ENCODE measurements at regions not wholly inside any gene's neighbourhood (a gene's known extent, or its start where the extent isn't known, plus 50 kb on each side); places are given as distances from the start of the nearest gene placed in this dataset.

DNA sequence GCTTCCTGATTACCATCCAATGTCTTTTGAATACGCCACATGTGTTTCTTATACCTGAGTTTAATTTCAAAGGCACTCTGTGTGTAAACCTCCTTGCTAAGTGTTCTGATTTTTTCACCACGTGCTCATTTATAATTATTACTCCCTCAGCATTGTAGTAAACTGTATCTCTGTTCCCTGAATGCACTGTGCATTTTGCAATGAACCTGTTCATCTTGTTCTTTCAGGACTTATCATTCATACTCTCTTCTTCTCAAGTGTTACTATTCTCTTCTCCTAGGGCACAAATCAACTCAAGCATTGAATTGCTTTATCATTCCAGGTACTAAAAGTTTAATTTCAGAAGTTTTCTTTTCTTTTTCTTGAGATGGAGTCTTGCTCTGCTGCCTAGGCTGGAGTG lies 383.4 kb upstream of the TRIB2 start:
- Histone ChIP-seq H4K20me1 (ENCODE audit: insufficient read depth, low read length) (no peaks in the 10 kb centered on the region), H3K4me1 (ENCODE audit: insufficient read depth, low read length, poor library complexity, severe bottlenecking) (no peaks in the 10 kb centered on the region), H2AFZ (ENCODE audit: low read length) (no peak overlapping the region), H3K79me2 (ENCODE audit: insufficient read depth, low read depth, low read length) (no peaks in the 10 kb centered on the region), H3K27ac (ENCODE audit: low read depth, low read length, poor library complexity, severe bottlenecking) (no peak overlapping the region), H3K4me3 (ENCODE audit: low read depth, low read length, poor library complexity, severe bottlenecking) (no peak overlapping the region), H3K9me3 (ENCODE audit: low read length) (no peaks in the 10 kb centered on the region), H3K4me2 (ENCODE audit: low read length) (no peak overlapping the region), H3K36me3 (ENCODE audit: insufficient read depth, low read length) (no peaks in the 10 kb centered on the region), H3K9me2 (ENCODE audit: insufficient read depth, low read length) (no peaks in the 10 kb centered on the region)
- BruUV-seq (replicated peaks), result no TSS peak
- intact Hi-C loops (cut with micrococcal nuclease; ENCODE audit: unreplicated experiment), result no loop called here
- CTCF ChIA-PET (ENCODE audit: unreplicated experiment), result no interaction called here
- POLR2A ChIA-PET, result no interaction called here
- no peak for DNase-seq (ENCODE audit: low spot score)
- no peak for TF ChIP-seq EZH2phosphoT487 (IDR thresholded peaks at IDR 0.05; ENCODE audit: borderline replicate concordance, low read depth, low read length)

DNA sequence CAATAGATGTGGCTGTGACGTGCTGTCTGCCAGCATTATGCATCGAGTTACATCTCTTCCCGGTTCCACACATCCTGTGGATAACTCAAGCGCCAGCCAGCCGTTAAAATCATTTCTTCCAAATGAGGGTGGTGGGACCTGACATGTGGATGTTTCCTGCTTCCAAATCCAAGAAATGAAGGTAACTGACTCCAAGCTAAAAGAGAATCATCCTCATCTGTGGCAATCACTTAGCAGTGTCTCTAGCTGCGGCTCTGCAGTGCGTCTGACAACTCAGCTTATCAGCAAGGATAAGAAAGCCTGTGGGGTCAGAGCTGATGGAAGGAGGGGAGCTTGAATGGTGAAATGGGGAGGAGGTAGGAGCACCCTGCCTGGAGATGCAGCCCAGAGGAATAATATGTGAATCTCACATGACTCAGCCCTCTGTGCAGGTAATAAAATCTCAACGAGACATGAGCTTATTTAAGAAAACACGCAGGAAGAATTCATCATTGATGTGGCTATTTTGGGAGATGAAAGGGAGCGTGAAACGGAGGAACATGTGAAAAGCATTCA lies 382.2 kb upstream of the TRIB2 start:
- POLR2A ChIA-PET, result no interaction called here

DNA sequence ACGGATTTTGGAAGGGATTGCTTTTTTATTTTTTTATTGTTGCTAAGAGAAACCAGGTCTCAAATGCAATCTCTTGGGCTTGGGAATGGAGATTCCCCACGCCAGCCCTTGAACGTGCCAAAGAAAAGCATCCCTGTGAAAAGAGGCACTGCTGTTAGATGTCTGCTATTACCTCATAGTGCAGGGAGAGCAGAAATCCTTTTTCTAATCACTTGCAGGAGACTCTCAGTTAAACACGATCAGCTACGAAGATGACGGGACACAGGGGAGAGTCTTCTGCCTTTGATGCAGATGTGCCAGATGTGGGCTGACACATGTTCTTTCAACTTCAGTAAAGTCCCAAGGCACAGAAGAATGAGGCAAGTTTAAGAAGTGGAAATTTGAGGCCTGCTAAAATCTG lies 381.6 kb upstream of the TRIB2 start:
- Histone ChIP-seq H3K9me3 (ENCODE audit: low read length) (no peaks in the 10 kb centered on the region), H3K36me3 (ENCODE audit: insufficient read depth, low read length) (no peaks in the 10 kb centered on the region), H3K27ac (ENCODE audit: low read depth, low read length, poor library complexity, severe bottlenecking) (no peak overlapping the region), H3K4me1 (ENCODE audit: insufficient read depth, low read length, poor library complexity, severe bottlenecking) (no peaks in the 10 kb centered on the region), H2AFZ (ENCODE audit: low read length) (no peak overlapping the region), H3K4me2 (ENCODE audit: low read length) (no peak overlapping the region), H3K4me3 (ENCODE audit: low read depth, low read length, poor library complexity, severe bottlenecking) (no peak overlapping the region), H4K20me1 (ENCODE audit: insufficient read depth, low read length) (no peaks in the 10 kb centered on the region), H3K79me2 (ENCODE audit: insufficient read depth, low read depth, low read length) (no peaks in the 10 kb centered on the region), H3K9me2 (ENCODE audit: insufficient read depth, low read length) (no peaks in the 10 kb centered on the region)
- ChIA-PET CTCF (ENCODE audit: unreplicated experiment) (no interaction called here), POLR2A (no interaction called here)
- no peak for DNase-seq (ENCODE audit: low spot score)
- intact Hi-C loops (cut with micrococcal nuclease; ENCODE audit: unreplicated experiment), result no loop called here
- BruUV-seq (replicated peaks), result no TSS peak
- no peak for TF ChIP-seq EZH2phosphoT487 (IDR thresholded peaks at IDR 0.05; ENCODE audit: borderline replicate concordance, low read depth, low read length)
- TF ChIP-seq, protein P1, sequence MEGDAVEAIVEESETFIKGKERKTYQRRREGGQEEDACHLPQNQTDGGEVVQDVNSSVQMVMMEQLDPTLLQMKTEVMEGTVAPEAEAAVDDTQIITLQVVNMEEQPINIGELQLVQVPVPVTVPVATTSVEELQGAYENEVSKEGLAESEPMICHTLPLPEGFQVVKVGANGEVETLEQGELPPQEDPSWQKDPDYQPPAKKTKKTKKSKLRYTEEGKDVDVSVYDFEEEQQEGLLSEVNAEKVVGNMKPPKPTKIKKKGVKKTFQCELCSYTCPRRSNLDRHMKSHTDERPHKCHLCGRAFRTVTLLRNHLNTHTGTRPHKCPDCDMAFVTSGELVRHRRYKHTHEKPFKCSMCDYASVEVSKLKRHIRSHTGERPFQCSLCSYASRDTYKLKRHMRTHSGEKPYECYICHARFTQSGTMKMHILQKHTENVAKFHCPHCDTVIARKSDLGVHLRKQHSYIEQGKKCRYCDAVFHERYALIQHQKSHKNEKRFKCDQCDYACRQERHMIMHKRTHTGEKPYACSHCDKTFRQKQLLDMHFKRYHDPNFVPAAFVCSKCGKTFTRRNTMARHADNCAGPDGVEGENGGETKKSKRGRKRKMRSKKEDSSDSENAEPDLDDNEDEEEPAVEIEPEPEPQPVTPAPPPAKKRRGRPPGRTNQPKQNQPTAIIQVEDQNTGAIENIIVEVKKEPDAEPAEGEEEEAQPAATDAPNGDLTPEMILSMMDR (conservative IDR thresholded peaks at IDR 0.05; ENCODE audit: low read length), result no peak

More for the DNA sequence above, 382.2 kb upstream of the TRIB2 start:
- no peaks in the 10 kb centered on the region for H4K20me1 ChIP-seq (ENCODE audit: insufficient read depth, low read length)
- no peaks in the 10 kb centered on the region for H3K9me2 ChIP-seq (ENCODE audit: insufficient read depth, low read length)
- H2AFZ ChIP-seq (ENCODE audit: low read length), result no peak overlapping the region
- no peak for TF ChIP-seq EZH2phosphoT487 (IDR thresholded peaks at IDR 0.05; ENCODE audit: borderline replicate concordance, low read depth, low read length)
- TF ChIP-seq, protein P1 (conservative IDR thresholded peaks at IDR 0.05; ENCODE audit: low read length), result no peak
- CTCF ChIA-PET (ENCODE audit: unreplicated experiment), result no interaction called here
- H3K4me1 ChIP-seq (ENCODE audit: insufficient read depth, low read length, poor library complexity, severe bottlenecking), result no peaks in the 10 kb centered on the region
- no TSS peak for BruUV-seq (replicated peaks)
- H3K9me3 ChIP-seq (ENCODE audit: low read length), result no peaks in the 10 kb centered on the region
- no peaks in the 10 kb centered on the region for H3K36me3 ChIP-seq (ENCODE audit: insufficient read depth, low read length)
- no peak for DNase-seq (ENCODE audit: low spot score)
- intact Hi-C loops (cut with micrococcal nuclease; ENCODE audit: unreplicated experiment), result no loop called here
- no peaks in the 10 kb centered on the region for H3K79me2 ChIP-seq (ENCODE audit: insufficient read depth, low read depth, low read length)
- H3K4me3 ChIP-seq (ENCODE audit: low read depth, low read length, poor library complexity, severe bottlenecking), result no peak overlapping the region
- no peak overlapping the region for H3K27ac ChIP-seq (ENCODE audit: low read depth, low read length, poor library complexity, severe bottlenecking)
- no peak overlapping the region for H3K4me2 ChIP-seq (ENCODE audit: low read length)
